IMR-90 (cell line): ENCODE measurements at regions not wholly inside any gene's neighbourhood (a gene's known extent, or its start where the extent isn't known, plus 50 kb on each side); places are given as distances from the start of the nearest gene placed in this dataset.

ENCODE experiments used
- CTCF ChIP-seq: conservative IDR thresholded peaks from 2 replicates; pipeline ENCODE4 v1.5.1; 2012; ENCODE audit warnings: mild to moderate bottlenecking, low read depth, low read length, improper control_type of control experiment
- ELK1 ChIP-seq: fragments of 150-350 bp; IDR thresholded peaks from 2 replicates; pipeline ENCODE4 v1.6.1; 2016; ENCODE audit warnings: low read depth, mild to moderate bottlenecking, low read length, moderate library complexity, borderline replicate concordance
- FOS ChIP-seq: fragments of 150-350 bp; IDR thresholded peaks from 2 replicates; pipeline ENCODE4 v1.6.1; 2016; ENCODE audit warnings: low read depth, low read length
- MAFK ChIP-seq: IDR thresholded peaks from 2 replicates; pipeline ENCODE4 v1.6.1; 2012; ENCODE audit warnings: low read depth, low read length, improper control_type of control experiment
- MXI1 ChIP-seq: IDR thresholded peaks from 2 replicates; pipeline ENCODE4 v1.6.1; 2012; ENCODE audit warnings: low read depth, mild to moderate bottlenecking, low read length, moderate library complexity, borderline replicate concordance
- POLR2A ChIP-seq: IDR thresholded peaks from 2 replicates; pipeline ENCODE4 v1.6.1; 2012; ENCODE audit warnings: mild to moderate bottlenecking, low read depth, low read length
- RFX5 ChIP-seq: IDR thresholded peaks from 2 replicates; pipeline ENCODE4 v1.8.0; 2012; ENCODE audit warnings: low read depth, mild to moderate bottlenecking, low read length, moderate library complexity
- SMC3 ChIP-seq: fragments of 150-350 bp; IDR thresholded peaks from 2 replicates; pipeline ENCODE4 v1.6.1; 2016; ENCODE audit warnings: low read depth, mild to moderate bottlenecking, antibody characterized with exemption, low read length, moderate library complexity
- USF2 ChIP-seq: fragments of 150-350 bp; IDR thresholded peaks from 2 replicates; pipeline ENCODE4 v1.6.1; 2017; ENCODE audit warnings: mild to moderate bottlenecking, antibody characterized with exemption, low read length, low read depth

GRCh38 chr16:86808863-86809444 lies 230.6 kb downstream of the FOXL1 start:
- TF ChIP-seq CTCF: no peak
- TF ChIP-seq POLR2A: no peak
- TF ChIP-seq RFX5: no peak
- TF ChIP-seq MAFK: no peak
- TF ChIP-seq MXI1: no peak
- no peak for TF ChIP-seq USF2
- TF ChIP-seq FOS: no peak
- TF ChIP-seq SMC3: no peak
- TF ChIP-seq ELK1: no peak
